Liver (tissue), 8 donors: ENCODE measurements at regions not wholly inside any gene's neighbourhood (a gene's known extent, or its start where the extent isn't known, plus 50 kb on each side); places are given as distances from the start of the nearest gene placed in this dataset.

ENCODE experiments used
- DNase-seq: peaks from one replicate; pipeline ENCODE4 v3.0.0-alpha.2; 2017; ENCODE audit warnings: low spot score
- H3K27ac ChIP-seq, 2 donors: one replicate each; pipeline ENCODE4 v1.7.0; 2013; ENCODE audit warnings: inconsistent platforms in 2 of 2, low read length in 2 of 2, control low read depth in 1 of 2, low read depth in 1 of 2, mild to moderate bottlenecking in 1 of 2
- H3K27me3 ChIP-seq, 4 donors: one replicate each; pipeline versions ENCODE4 v1.6.1 to v1.7.0; 2013; ENCODE audit warnings: low read length in 3 of 4, inconsistent platforms in 1 of 4, mild to moderate bottlenecking in 1 of 4, moderate library complexity in 1 of 4; ENCODE audit not compliant: control insufficient read depth in 4 of 4, insufficient read depth in 4 of 4
- H3K36me3 ChIP-seq, 4 donors: one replicate each; pipeline versions ENCODE4 v1.6.1 to v1.7.0; 2013; ENCODE audit warnings: low read length in 3 of 4, mild to moderate bottlenecking in 3 of 4, low read depth in 1 of 4, moderate library complexity in 1 of 4; ENCODE audit not compliant: control insufficient read depth in 4 of 4, insufficient read depth in 3 of 4
- H3K4me1 ChIP-seq, 4 donors: one replicate each; pipeline versions ENCODE4 v1.6.1 to v1.7.0; 2013; ENCODE audit warnings: low read length in 3 of 4, mild to moderate bottlenecking in 3 of 4, moderate library complexity in 1 of 4; ENCODE audit not compliant: control insufficient read depth in 4 of 4, insufficient read depth in 4 of 4
- H3K4me3 ChIP-seq, 3 donors: one replicate each; pipeline versions ENCODE4 v1.6.1 to v1.7.0; 2013; ENCODE audit warnings: low read length in 3 of 3, control low read depth in 1 of 3, low read depth in 1 of 3, mild to moderate bottlenecking in 1 of 3
- H3K9ac ChIP-seq, 2 donors: one replicate each; pipeline ENCODE4 v1.7.0; 2013; ENCODE audit warnings: low read length in 2 of 2, mild to moderate bottlenecking in 2 of 2, moderate library complexity in 2 of 2, control low read depth in 1 of 2, low read depth in 1 of 2
- H3K9me3 ChIP-seq, 4 donors: one replicate each; pipeline versions ENCODE4 v1.6.1 to v1.7.0; 2013; ENCODE audit warnings: low read length in 3 of 4; ENCODE audit not compliant: control insufficient read depth in 4 of 4
- EGR1 ChIP-seq, 2 donors: IDR thresholded peaks; 2 replicates each; pipeline ENCODE4 v1.6.1; 2016 to 2018; ENCODE audit warnings: antibody characterized with exemption in 2 of 2, low read depth in 2 of 2
- FOXA1 ChIP-seq: IDR thresholded peaks from 2 replicates; pipeline ENCODE4 v1.6.1; 2016; ENCODE audit warnings: antibody characterized with exemption
- FOXA2 ChIP-seq: IDR thresholded peaks from 2 replicates; pipeline ENCODE4 v1.6.1; 2016; ENCODE audit warnings: antibody characterized with exemption
- GABPA ChIP-seq, 2 donors: IDR thresholded peaks in 1 of 2; conservative IDR thresholded peaks in 1 of 2; 2 replicates each; pipeline ENCODE4 v1.6.1; 2016; ENCODE audit warnings: antibody characterized with exemption in 2 of 2, mild to moderate bottlenecking in 1 of 2, moderate library complexity in 1 of 2
- HNF4A ChIP-seq, 2 donors: conservative IDR thresholded peaks; 2 replicates each; pipeline ENCODE4 v1.6.1; 2016; ENCODE audit warnings: antibody characterized with exemption in 2 of 2, mild to moderate bottlenecking in 2 of 2
- HNF4G ChIP-seq: IDR thresholded peaks from 2 replicates; pipeline ENCODE4 v1.6.1; 2016; ENCODE audit warnings: antibody characterized with exemption
- JUND ChIP-seq, 2 donors: IDR thresholded peaks; 2 replicates each; pipeline ENCODE4 v1.6.1; 2016; ENCODE audit warnings: antibody characterized with exemption in 2 of 2
- MAX ChIP-seq: IDR thresholded peaks from 2 replicates; pipeline ENCODE4 v1.6.1; 2016; ENCODE audit warnings: antibody characterized with exemption
- NR2F2 ChIP-seq: IDR thresholded peaks from 2 replicates; pipeline ENCODE4 v1.6.1; 2016; ENCODE audit warnings: antibody characterized with exemption
- RAD21 ChIP-seq, 2 donors: IDR thresholded peaks; 2 replicates each; pipeline ENCODE4 v1.6.1; 2016; ENCODE audit warnings: antibody characterized with exemption in 2 of 2, mild to moderate bottlenecking in 2 of 2
- RXRA ChIP-seq, 2 donors: IDR thresholded peaks; 2 replicates each; pipeline ENCODE4 v1.6.1; 2017 to 2018; ENCODE audit warnings: antibody characterized with exemption in 2 of 2, mild to moderate bottlenecking in 1 of 2
- SP1 ChIP-seq: IDR thresholded peaks from 2 replicates; pipeline ENCODE4 v1.6.1; 2018; ENCODE audit warnings: antibody characterized with exemption, mild to moderate bottlenecking
- YY1 ChIP-seq: IDR thresholded peaks from 2 replicates; pipeline ENCODE4 v1.6.1; 2016; ENCODE audit warnings: antibody characterized with exemption, mild to moderate bottlenecking
- WGBS: extraction: QIAGEN DNeasy Blood & Tissue Kit; methylation state at CpG from one replicate; pipeline ENCODE4 v1.1.7; 2013; 5-methylcytosine and 5-hydroxymethylcytosine counted together
- TF ChIP-seq, protein P1 (sequence below): IDR thresholded peaks from 2 replicates; pipeline ENCODE4 v1.6.1; 2016; ENCODE audit warnings: antibody characterized with exemption
- TF ChIP-seq, protein P2 (sequence below): fragments of 150-350 bp; IDR thresholded peaks from 2 replicates; pipeline ENCODE4 v1.5.1; 2017; ENCODE audit warnings: improper control_type of control experiment, low read depth, low read length; ENCODE audit not compliant: missing input control
- TF ChIP-seq, protein P3 (sequence below): IDR thresholded peaks from 2 replicates; pipeline ENCODE4 v1.6.1; 2016; ENCODE audit warnings: antibody characterized with exemption
- TF ChIP-seq, protein P4 (sequence below): IDR thresholded peaks from 2 replicates; pipeline ENCODE4 v1.6.1; 2016; ENCODE audit warnings: antibody characterized with exemption, mild to moderate bottlenecking
- donor health status: healthy.
- donor health status: healthy.
- donor health status: healthy.
- donor health status: healthy.
- donor health status: healthy.

GRCh38 chr7:94241402-94241925 is 153.2 kb upstream of the COL1A2 start:
- no peak for TF ChIP-seq FOXA2
- TF ChIP-seq, protein P1, sequence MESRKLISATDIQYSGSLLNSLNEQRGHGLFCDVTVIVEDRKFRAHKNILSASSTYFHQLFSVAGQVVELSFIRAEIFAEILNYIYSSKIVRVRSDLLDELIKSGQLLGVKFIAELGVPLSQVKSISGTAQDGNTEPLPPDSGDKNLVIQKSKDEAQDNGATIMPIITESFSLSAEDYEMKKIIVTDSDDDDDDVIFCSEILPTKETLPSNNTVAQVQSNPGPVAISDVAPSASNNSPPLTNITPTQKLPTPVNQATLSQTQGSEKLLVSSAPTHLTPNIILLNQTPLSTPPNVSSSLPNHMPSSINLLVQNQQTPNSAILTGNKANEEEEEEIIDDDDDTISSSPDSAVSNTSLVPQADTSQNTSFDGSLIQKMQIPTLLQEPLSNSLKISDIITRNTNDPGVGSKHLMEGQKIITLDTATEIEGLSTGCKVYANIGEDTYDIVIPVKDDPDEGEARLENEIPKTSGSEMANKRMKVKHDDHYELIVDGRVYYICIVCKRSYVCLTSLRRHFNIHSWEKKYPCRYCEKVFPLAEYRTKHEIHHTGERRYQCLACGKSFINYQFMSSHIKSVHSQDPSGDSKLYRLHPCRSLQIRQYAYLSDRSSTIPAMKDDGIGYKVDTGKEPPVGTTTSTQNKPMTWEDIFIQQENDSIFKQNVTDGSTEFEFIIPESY = no peak
- no peak for TF ChIP-seq HNF4G
- no peak for TF ChIP-seq SP1
- no peak for TF ChIP-seq FOXA1
- TF ChIP-seq RAD21 (IDR thresholded peaks at IDR 0.05) = no peak
- TF ChIP-seq, protein P2, sequence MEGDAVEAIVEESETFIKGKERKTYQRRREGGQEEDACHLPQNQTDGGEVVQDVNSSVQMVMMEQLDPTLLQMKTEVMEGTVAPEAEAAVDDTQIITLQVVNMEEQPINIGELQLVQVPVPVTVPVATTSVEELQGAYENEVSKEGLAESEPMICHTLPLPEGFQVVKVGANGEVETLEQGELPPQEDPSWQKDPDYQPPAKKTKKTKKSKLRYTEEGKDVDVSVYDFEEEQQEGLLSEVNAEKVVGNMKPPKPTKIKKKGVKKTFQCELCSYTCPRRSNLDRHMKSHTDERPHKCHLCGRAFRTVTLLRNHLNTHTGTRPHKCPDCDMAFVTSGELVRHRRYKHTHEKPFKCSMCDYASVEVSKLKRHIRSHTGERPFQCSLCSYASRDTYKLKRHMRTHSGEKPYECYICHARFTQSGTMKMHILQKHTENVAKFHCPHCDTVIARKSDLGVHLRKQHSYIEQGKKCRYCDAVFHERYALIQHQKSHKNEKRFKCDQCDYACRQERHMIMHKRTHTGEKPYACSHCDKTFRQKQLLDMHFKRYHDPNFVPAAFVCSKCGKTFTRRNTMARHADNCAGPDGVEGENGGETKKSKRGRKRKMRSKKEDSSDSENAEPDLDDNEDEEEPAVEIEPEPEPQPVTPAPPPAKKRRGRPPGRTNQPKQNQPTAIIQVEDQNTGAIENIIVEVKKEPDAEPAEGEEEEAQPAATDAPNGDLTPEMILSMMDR = no peak
- TF ChIP-seq NR2F2 = no peak
- no peak for TF ChIP-seq RXRA (IDR thresholded peaks at IDR 0.05)
- no peak for TF ChIP-seq JUND (IDR thresholded peaks at IDR 0.05)
- no peak for TF ChIP-seq HNF4A (conservative IDR thresholded peaks at IDR 0.05)
- TF ChIP-seq, protein P3, sequence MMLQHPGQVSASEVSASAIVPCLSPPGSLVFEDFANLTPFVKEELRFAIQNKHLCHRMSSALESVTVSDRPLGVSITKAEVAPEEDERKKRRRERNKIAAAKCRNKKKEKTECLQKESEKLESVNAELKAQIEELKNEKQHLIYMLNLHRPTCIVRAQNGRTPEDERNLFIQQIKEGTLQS = no peak
- TF ChIP-seq EGR1 (IDR thresholded peaks at IDR 0.05; ENCODE audit: low read depth in 2 of 2) = no peak

GRCh38 chr7:94243066-94243711 is 151.5 kb upstream of the COL1A2 start:
- no peaks in the 10 kb centered on the region for H3K9me3 ChIP-seq
- no peak for TF ChIP-seq JUND (IDR thresholded peaks at IDR 0.05)
- TF ChIP-seq, protein P2 = no peak
- no peak for TF ChIP-seq GABPA (IDR thresholded peaks at IDR 0.05 in 1 of 2, conservative IDR thresholded peaks at IDR 0.05 in 1 of 2)
- TF ChIP-seq, protein P1 = no peak
- TF ChIP-seq RXRA (IDR thresholded peaks at IDR 0.05) = no peak
- TF ChIP-seq, protein P4, sequence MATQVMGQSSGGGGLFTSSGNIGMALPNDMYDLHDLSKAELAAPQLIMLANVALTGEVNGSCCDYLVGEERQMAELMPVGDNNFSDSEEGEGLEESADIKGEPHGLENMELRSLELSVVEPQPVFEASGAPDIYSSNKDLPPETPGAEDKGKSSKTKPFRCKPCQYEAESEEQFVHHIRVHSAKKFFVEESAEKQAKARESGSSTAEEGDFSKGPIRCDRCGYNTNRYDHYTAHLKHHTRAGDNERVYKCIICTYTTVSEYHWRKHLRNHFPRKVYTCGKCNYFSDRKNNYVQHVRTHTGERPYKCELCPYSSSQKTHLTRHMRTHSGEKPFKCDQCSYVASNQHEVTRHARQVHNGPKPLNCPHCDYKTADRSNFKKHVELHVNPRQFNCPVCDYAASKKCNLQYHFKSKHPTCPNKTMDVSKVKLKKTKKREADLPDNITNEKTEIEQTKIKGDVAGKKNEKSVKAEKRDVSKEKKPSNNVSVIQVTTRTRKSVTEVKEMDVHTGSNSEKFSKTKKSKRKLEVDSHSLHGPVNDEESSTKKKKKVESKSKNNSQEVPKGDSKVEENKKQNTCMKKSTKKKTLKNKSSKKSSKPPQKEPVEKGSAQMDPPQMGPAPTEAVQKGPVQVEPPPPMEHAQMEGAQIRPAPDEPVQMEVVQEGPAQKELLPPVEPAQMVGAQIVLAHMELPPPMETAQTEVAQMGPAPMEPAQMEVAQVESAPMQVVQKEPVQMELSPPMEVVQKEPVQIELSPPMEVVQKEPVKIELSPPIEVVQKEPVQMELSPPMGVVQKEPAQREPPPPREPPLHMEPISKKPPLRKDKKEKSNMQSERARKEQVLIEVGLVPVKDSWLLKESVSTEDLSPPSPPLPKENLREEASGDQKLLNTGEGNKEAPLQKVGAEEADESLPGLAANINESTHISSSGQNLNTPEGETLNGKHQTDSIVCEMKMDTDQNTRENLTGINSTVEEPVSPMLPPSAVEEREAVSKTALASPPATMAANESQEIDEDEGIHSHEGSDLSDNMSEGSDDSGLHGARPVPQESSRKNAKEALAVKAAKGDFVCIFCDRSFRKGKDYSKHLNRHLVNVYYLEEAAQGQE = no peak
- no peak for TF ChIP-seq YY1
- TF ChIP-seq HNF4A (conservative IDR thresholded peaks at IDR 0.05) = no peak
- no peak for TF ChIP-seq NR2F2
- TF ChIP-seq RAD21 (IDR thresholded peaks at IDR 0.05) = no peak
- no peak for TF ChIP-seq SP1
- no peak for TF ChIP-seq FOXA1
- no peak for TF ChIP-seq MAX
- no peak for TF ChIP-seq HNF4G
- TF ChIP-seq FOXA2 = no peak
- DNase-seq = no peak
- H3K27me3 ChIP-seq = no peaks in the 10 kb centered on the region
- no peak overlapping the region for H3K27ac ChIP-seq
- no peak overlapping the region for H3K9ac ChIP-seq
- WGBS = 86% methylated on average over 9 of the region's 9 CpGs
- no peak overlapping the region for H3K4me3 ChIP-seq
- H3K36me3 ChIP-seq = no peaks in the 10 kb centered on the region
- H3K4me1 ChIP-seq = peaks cover 0 to 2% (median 0%) of the 10 kb centered on the region in 4 donors

More at GRCh38 chr7:94241402-94241925, 153.2 kb upstream of the COL1A2 start:
- H3K9me3 ChIP-seq = no peaks in the 10 kb centered on the region
- no peaks in the 10 kb centered on the region for H3K27me3 ChIP-seq
- no peak overlapping the region for H3K27ac ChIP-seq
- H3K4me1 ChIP-seq = peaks cover 0 to 2% (median 0%) of the 10 kb centered on the region in 4 donors
- H3K36me3 ChIP-seq = no peaks in the 10 kb centered on the region
- H3K4me3 ChIP-seq = no peak overlapping the region
- 39% methylated on average over 3 of the region's 3 CpGs for WGBS
- no peak for DNase-seq
- no peak overlapping the region for H3K9ac ChIP-seq
